GM11168 (cell line): ENCODE measurements at regions not wholly inside any gene's neighbourhood (a gene's known extent, or its start where the extent isn't known, plus 50 kb on each side); places are given as distances from the start of the nearest gene placed in this dataset.
"Not testable (repeated sequence)": the region's sequence is repeated elsewhere in the genome, so short reads cannot be mapped to it uniquely, and the experiment has no call there.

ENCODE experiments used
- in situ Hi-C: fragments of 300-500 bp; cut with MboI; formaldehyde crosslinking; loops from one replicate; pipeline ENCODE4 v1.12.0; 2022; ENCODE audit warnings: low sequenced_read_pairs; ENCODE audit not compliant: unreplicated experiment

DNA sequence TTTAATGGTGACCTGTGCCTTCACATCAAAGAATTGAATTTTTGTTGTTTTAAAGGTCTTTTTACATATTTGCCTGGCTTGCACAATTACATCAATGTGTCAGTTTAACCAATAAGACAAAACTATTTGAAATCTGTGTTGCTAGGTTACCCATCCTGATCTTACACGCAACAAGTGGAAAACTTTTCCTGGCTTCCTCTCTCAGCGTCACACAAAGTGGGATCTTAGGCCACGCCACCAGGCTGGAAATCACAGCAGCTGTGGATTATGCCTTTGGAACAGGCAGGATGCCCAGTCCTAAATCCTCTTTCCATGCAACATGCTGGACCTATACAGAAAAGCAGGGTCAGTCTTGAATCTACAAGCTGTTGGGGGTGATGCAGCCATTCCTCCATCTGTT lies 298.2 kb upstream of the HNRNPA3 start:
- in situ Hi-C loops = no loop called here

DNA sequence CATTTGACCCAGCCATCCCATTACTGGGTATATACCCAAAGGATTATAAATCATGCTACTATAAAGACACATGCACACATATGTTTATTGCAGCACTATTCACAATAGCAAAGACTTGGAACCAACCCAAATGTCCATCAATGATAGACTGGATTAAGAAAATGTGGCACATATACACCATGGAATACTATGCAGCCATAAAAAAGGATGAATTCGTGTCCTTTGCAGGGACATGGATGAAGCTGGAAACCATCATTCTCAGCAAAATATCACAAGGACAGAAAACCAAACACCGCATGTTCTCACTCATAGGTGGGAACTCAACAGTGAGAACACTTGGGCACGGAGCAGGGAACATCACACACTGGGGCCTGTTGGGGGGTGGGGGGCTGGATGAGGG lies 290.0 kb upstream of the HNRNPA3 start:
- in situ Hi-C loops = not testable (repeated sequence)

DNA sequence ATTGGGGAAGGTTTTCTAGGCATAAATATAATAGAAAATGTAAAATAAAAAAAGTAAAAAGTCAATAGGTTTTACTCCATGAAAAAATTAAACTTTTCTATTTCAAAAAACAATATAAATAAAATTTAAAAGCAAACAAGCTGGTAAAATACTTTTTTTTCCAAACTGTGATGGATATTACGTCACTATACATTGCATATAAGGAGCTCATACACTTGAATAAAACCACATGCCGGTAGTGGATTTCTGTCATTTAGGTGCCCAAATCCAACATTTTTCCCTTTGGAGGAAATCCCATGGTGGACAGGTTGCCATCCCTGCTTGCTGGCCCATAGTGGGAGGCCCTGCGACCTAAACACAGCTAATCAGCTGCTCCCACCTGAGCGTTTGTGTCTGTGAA lies 289.4 kb upstream of the HNRNPA3 start:
- in situ Hi-C loops = no loop called here

DNA sequence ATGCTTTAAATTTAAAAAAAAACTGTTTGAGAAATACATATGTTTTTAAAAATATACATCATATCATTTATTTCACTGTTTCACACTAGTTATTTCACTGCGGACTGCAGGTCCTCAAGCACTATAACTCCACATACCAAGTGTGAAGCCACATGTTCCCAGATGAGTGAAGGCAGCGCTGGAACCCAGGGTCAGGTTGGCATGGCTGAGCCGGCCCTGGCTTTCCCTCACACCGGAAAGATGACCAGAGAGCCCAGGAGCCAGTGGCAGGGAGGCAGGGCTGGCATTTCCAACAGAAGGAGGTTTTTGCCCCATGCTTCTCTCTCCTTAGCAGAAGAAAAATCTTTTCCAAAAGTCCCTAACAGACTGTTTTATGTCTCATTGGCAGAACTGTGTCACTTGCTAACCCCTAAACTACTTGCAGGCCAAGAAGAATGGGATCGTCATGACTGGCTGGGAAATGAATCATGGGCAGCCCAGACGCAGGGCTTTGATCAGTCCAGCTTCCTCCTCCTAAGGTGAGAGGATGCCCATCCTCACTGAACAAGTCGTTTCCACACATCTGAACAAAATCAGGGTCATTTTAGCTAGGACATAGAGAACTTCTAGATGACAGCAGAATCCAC lies 287.6 kb upstream of the HNRNPA3 start:
- in situ Hi-C loops = no loop called here

DNA sequence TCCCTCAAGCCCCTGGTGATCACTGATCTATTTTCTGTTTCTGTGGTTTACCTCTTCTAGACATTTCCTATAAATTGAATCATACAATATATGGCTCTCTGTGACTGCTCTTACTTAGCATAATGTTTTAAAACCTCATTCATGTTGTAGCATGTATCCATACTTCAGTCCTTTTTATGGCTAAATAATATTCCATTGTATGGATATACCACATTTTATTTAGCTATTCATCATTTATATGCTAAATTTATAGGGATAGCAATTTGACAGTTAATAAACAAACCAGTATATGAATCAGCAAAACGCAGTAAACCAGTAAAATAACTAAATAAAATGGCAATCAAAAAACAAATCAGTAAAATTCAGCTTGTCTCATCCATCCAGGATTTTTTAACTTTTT lies 286.1 kb upstream of the HNRNPA3 start:
- in situ Hi-C loops = no loop called here

DNA sequence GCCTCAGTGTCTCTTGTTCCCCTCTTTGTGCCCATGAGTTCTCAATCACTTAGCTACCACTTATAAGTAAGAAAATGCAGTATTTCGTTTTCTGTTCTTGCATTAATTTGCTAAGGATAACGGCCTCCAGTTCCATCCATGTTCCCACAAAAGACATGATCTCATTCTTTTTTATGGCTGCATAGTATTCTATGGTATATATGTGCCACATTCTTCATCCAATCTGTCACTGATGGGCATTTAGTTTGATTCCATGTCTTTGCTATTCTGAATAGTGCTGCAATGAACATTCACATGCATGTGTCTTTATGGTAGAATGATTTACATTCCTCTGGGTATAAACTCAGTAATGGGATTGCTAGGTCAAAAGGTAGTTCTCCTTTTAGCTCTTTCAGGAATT lies 283.2 kb upstream of the HNRNPA3 start:
- in situ Hi-C loops = not testable (repeated sequence)

DNA sequence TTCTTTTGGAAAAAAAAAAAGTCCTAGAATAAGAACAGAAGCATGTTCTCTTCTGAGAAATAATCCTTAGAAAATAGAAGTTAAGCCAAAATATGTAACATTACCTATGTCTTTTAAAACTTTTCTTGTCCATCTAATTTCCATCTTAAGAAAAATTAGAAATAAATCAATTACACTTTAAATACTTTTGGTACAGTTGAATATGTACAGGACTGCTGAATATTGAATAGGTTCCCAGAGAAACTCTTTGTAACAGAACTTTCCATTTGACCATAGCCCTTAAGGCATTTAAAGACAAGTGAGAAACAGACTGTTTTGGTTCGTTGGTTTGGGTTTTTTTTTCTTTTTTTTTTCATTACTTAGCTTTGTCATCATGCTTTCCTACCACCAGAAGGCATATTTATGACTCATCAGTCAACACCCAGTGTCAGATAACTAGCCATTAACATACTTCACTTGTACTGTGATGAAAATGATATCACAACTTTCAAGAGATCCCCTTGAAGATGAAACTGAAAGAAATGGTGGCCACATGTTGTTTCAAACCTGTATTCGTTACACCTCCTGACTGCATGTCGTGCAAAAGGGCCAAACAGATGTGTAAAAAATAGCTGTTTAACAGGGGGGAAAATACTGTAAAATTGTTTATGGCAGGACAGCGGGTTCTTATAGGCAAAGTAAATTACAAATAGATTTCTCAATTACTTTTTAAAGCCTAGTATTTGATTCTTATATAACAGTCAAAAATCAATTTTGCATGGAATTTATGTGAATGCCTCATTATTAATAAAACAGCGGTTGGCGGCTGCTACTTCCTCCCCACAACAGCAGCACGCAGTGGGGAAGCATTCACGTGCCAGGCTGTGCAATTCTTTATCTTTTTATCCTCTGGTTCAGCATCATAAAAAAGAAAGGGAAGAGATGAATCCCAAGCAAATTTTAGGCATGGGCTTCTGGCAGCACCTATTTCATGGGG lies 280.7 kb upstream of the HNRNPA3 start:
- in situ Hi-C loops = no loop called here

DNA sequence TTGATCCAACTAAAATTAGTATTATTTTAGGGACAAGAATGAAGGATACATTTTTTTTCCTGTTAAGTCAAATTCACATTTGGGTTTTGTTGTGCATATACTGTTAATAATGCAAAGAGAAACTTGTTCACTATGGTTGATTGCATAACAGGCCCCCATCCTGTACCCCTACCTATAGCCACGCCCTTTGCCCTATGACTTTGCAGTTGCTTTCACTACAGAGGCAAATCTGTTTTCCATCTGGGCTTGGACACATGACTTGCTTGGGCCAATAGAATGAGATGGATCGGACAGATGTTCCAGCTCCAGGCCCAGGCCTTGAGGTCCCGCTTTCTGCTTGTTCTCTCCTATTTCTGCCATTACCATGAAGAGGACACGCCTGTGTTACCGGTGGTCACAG lies 278.5 kb upstream of the HNRNPA3 start:
- in situ Hi-C loops = no loop called here

DNA sequence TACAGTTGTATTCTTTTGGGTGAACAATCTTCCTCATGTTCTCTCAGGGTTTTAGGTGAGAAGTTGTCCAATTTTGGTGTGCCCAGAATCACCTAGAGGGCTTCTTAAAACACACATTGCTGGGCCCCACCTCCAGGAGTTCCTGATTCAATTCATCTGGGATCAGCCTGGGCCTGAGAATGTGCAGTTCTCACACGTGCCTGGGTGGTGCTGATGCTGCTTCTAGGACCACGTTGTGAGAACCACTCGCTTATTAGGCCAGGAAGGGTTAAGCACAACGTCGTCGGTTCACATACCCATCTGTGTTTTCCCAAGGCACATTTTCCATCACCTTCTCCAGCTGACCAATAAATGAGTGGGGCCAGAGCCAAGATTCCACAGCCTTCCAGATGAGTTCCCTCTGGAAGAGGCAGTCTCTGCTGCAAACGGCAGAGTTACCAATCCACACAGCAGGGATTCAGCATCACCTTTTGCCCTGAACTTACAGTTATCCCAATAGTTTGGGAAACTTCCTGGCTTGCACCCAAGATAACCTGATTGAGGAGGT lies 277.7 kb upstream of the HNRNPA3 start:
- in situ Hi-C loops = no loop called here

DNA sequence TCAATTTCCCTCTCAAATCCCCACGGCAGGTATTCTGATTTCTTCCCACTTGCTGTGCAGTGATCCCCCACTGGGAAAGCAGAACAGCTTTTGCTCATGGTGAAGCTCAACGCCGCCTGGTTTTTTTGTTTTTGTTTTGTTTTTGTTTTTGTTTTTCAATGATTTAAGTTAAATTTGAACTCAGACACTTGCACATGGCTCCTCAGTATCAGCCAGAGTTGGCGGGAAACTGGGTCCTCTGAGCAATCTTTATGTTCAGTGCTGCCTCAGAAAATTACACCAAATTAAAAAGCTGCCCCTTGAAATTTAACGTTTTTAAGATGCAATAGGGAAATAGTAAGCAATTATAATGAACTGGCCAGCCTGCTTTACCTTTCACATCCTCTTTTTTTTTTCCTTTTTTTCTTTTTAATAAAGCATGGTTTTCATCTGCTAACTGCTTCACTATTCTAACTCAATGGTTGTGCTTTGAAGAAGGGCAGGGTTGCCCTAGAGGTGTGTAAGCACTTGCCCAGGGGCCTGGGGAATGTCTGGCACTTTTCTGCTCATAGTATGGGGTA lies 277.0 kb upstream of the HNRNPA3 start:
- in situ Hi-C loops = no loop called here

DNA sequence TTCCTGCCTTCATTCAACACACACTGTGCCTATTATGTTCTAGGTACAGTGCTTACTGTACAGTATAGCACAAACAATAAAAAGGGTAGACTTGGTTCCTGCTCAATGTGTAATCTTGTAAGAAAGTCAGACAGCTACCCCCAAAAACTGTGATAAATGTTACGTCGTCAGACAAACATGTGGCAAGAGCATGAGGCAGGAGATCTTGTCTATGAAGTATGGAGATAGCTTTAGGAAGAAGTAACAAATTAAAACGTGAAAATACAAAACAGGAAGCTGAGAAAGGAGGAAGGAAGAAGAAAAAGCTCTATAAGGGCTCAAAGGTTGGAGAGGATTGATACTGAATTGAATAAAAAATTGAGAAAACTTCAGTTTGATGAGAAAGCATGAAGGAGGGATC lies 276.2 kb upstream of the HNRNPA3 start:
- in situ Hi-C loops = no loop called here

DNA sequence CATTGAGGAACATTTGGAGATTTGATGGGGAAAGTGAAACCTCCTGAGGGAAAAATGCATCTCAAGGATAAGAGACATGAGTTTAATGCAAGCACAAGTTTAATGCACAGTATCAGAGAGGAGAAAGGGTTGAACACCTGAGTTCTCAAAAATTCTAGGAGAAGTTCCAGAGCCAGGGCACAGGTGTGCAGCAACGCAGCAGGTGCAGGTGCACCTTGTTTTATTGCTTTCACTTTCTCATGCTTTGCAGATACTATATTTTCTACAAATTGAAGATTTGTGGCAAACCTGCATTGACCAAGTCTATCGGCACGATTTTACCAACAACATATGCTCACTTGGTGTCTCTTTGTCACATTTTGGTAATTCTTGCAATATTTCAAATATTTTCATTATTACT lies 267.6 kb upstream of the HNRNPA3 start:
- in situ Hi-C loops = no loop called here

DNA sequence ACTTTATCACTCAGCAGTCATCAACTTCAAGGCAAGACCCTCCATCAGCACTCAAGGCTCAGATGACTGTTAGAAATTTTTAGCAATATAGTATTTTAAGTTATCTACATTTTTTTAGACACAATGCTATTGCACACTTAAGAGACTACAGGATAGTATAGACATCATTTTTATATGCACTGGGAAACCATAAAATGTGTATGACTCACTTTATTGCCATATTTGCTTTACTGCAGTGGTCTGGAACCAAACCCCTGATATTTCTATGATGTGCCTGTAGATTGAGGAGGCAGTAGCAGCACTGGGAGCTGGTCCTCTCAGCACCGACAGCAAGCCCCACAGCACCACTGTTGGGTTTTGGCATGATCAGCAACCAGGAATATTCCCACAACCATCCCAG lies 264.8 kb upstream of the HNRNPA3 start:
- in situ Hi-C loops = no loop called here

DNA sequence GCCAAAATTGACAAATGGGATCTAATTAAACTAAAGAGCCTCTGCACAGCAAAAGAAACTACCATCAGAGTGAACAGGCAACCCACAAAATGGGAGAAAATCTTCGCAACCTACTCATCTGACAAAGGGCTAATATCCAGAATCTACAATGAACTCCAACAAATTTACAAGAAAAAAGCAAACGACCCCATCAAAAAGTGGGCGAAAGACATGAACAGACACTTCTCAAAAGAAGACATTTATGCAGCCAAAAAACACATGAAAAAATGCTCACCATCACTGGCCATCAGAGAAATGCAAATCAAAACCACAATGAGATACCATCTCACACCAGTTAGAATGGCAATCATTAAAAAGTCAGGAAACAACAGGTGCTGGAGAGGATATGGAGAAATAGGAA lies 261.4 kb upstream of the HNRNPA3 start:
- in situ Hi-C loops = not testable (repeated sequence)

DNA sequence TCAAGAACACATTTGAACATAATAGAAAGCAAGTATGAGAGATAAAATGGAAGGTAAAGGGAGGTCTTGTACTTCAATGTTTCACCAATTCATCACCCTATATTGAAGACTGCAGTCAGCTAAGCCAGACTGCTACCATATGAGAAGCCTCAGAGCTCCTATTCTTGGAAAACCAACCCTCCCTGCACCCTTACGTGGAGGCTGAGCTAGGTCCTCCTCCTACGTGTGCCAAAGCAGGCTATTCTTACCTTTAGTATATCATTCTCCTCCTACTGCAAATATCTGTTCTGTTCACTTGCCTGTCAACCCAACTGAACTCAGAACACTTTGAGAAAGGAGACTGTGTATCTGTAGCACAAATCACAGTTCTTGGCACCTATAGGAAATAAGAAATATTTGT lies 255.8 kb upstream of the HNRNPA3 start:
- in situ Hi-C loops = no loop called here

DNA sequence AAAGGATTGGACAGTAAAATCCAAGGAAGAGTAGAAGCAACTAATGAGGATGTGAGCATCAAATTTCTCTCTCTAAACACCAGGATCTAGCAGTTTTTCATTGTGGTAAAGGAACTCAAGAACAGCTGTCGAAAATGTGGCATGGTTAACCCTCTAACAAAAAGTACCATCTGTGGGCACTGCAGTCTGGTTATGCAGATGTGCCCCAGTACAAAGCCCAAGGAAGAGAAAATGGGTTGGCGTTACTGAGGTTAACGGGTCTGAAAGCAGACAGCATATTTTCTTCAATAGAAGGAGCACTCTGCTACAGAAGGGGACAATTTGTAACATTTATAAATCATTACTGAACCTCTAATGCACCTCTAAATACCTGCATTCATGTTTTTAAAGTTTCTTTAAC lies 253.0 kb upstream of the HNRNPA3 start:
- in situ Hi-C loops = no loop called here

DNA sequence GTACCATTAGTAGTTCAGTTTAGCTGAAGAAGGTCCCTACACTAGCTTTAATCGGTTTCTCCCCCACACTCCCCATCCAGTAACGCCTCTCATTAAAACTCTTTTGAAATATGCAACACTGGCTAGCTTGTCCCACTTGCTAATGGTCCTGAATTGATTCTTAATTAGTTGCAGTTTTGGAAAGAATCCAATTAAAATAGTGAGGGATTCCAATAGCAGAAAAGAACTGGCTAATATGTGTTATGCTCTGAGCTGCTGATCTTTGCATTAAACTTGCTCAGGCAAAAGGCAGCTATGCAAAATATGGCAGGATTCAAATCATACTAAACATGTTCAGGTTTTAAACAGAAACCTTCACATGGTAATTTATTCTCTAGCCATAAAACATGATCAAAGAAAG lies 252.5 kb upstream of the HNRNPA3 start:
- in situ Hi-C loops = no loop called here

DNA sequence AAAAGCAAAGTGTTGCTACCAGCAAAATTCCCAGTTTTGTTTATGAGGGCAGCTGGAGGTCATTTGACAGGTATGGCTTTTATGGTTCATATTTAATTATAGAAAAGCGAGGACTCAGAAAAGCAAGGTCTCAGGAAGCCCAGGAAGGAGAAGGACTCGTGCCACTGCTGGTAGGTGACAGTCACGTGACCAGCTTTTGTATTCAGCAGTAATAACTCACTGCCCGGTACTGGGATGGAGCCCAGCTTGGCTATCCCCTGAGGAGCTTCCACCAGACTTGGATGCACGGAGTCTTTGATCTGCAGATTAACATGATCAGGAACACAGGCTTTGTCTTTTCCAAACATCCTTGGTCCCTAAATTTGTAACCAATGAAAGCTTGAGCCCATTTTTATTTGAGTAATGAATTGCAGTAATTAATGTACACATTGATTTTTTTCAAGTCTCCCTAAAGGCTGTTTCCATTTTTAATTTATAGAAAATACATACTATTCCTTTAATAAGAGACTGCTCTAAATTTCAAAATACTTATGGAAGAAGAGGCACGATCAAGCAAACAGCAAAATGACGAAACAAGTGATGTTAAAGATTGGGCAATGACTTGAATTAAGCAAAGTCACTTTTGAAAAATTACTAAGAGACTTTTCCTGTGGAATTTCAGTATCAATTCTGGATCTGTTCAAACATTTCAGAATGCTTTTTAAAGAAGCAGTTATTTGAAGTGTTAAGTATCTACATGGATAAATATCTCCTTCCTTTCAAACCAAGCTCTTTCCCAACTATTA lies 251.7 kb upstream of the HNRNPA3 start:
- in situ Hi-C loops = no loop called here

DNA sequence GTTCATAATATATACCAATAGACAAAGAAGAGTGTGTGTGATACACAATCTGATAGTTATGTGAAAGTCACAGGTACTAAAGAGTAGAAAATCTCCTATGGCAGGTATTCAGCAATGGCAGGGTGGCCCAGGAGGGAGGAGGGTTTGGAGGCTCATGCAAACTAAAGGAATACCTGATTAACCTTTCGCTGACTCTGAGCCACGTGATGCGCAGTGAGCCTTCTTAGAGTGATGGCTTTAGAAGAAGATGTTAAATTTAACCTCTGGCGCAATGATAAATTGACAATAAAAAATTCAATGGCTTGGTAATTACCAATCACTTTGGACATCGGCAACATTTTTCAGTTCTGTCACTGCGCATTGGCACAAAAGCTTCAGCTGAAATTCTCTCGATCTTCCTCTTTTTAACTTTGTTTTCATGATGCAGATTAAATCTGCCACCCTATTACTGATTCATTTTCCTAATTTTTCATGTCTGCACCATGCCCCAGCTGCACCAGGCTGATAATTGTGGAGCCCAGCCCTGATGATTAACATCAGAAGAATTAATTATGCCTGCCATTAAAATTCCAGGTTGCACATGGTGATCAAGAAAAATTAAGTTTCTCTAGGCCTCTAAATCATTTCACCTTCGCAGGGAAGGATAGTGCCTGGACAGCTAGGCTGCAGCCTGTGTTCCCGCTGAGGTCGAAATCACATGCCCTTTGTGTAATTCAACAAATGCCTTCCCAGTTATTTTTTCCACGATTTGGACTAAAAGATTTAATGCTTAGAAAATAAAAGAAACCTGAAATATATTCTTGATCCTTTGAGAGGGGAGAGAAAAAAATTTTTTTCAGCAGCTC lies 250.6 kb upstream of the HNRNPA3 start:
- in situ Hi-C loops = no loop called here
